PC-9 (cell line): ENCODE measurements at regions not wholly inside any gene's neighbourhood (a gene's known extent, or its start where the extent isn't known, plus 50 kb on each side); places are given as distances from the start of the nearest gene placed in this dataset.

Experiments used
- BruUV-seq: library from RNA; stranded (reverse); fragments of 400-500 nt; replicated peaks from 2 replicates; lab custom pipeline; 2021; lab: Mats Ljungman, UMichigan
- CTCF ChIA-PET: fragments of 300-600 bp; sonication (Branson Sonifier 250); formaldehyde crosslinking; loops from one replicate; lab custom pipeline; 2022; ENCODE audit warnings: antibody characterized with exemption; lab: Charles Lee
- POLR2A ChIA-PET: fragments of 300-600 bp; sonication (Branson Sonifier 250); formaldehyde crosslinking; loops from one replicate; lab custom pipeline; 2022; ENCODE audit warnings: antibody characterized with exemption; ENCODE audit not compliant: unreplicated experiment; lab: Charles Lee
- DNase-seq, 2 experiments: peaks; one replicate each; pipeline versions ENCODE4 v3.0.0 to v3.0.0-alpha.2; 2015 to 2022; ENCODE audit warnings: mixed read lengths in 1 of 2
- H2AFZ ChIP-seq: fragments of 200-600 bp; sonication (generic); 2 replicates; pipeline ENCODE4 v1.8.1; 2017; ENCODE audit warnings: antibody characterized with exemption
- H3F3A ChIP-seq: fragments of 200-600 bp; sonication (generic); 2 replicates; pipeline ENCODE4 v1.8.1; 2017; ENCODE audit warnings: antibody characterized with exemption, mild to moderate bottlenecking, low read depth; ENCODE audit not compliant: insufficient read depth
- H3K27ac ChIP-seq: fragments of 200-600 bp; sonication (generic); 2 replicates; pipeline ENCODE4 v1.6.1; 2016; ENCODE audit warnings: mixed run types
- H3K27me3 ChIP-seq: fragments of 200-600 bp; sonication (generic); 2 replicates; pipeline ENCODE4 v1.6.1; 2016; ENCODE audit warnings: low read depth, mixed run types; ENCODE audit not compliant: insufficient read depth
- H3K36me3 ChIP-seq: fragments of 200-600 bp; sonication (generic); 2 replicates; pipeline ENCODE4 v1.6.1; 2016; ENCODE audit warnings: low read depth, mixed run types
- H3K4me1 ChIP-seq: fragments of 200-600 bp; sonication (generic); replicated peaks from 2 replicates; pipeline ENCODE4 v1.6.1; 2016; ENCODE audit warnings: mixed run types; ENCODE audit not compliant: insufficient read depth
- H3K4me2 ChIP-seq: fragments of 200-600 bp; sonication (generic); 2 replicates; pipeline ENCODE4 v1.6.1; 2017; ENCODE audit warnings: mixed run types
- H3K4me3 ChIP-seq: fragments of 200-600 bp; sonication (generic); 2 replicates; pipeline ENCODE4 v1.6.1; 2016; ENCODE audit warnings: mixed run types
- H3K79me2 ChIP-seq: fragments of 200-600 bp; sonication (generic); 2 replicates; pipeline ENCODE4 v1.6.1; 2017; ENCODE audit warnings: low read depth, mixed run types
- H3K9me2 ChIP-seq: fragments of 200-600 bp; sonication (generic); 2 replicates; pipeline ENCODE4 v1.8.1; 2017; ENCODE audit warnings: mild to moderate bottlenecking; ENCODE audit not compliant: insufficient read depth
- H3K9me3 ChIP-seq: fragments of 200-600 bp; sonication (generic); 2 replicates; pipeline ENCODE4 v1.8.1; 2016; ENCODE audit warnings: low read depth; ENCODE audit not compliant: insufficient read depth
- H4K20me1 ChIP-seq: fragments of 200-600 bp; sonication (generic); 2 replicates; pipeline ENCODE4 v1.8.1; 2017; ENCODE audit not compliant: insufficient read depth
- EZH2 ChIP-seq: fragments of 200-600 bp; sonication (generic); IDR thresholded peaks from 2 replicates; pipeline ENCODE4 v1.8.0; 2017; ENCODE audit warnings: antibody characterized with exemption, low read depth
- intact Hi-C: fragments of 100-400 bp; cut with micrococcal nuclease; formaldehyde crosslinking; loops from one replicate; pipeline ENCODE4 v1.10.0; 2022; ENCODE audit not compliant: unreplicated experiment
- TF ChIP-seq, protein P1 (sequence below): fragments of 200-600 bp; sonication (generic); conservative IDR thresholded peaks from 2 replicates; pipeline ENCODE4 v1.6.1; 2017; ENCODE audit warnings: mixed run types, antibody characterized with exemption, mild to moderate bottlenecking, moderate library complexity

- Histone ChIP-seq H3K27ac (no peak overlapping the region), H3K36me3 (no peaks in the 10 kb centered on the region), H3K27me3 (no peaks in the 10 kb centered on the region), H3K9me3 (no peaks in the 10 kb centered on the region), H3K9me2 (no peaks in the 10 kb centered on the region), H3K4me2 (no peak overlapping the region), H4K20me1 (no peaks in the 10 kb centered on the region), H3K4me1 (no peaks in the 10 kb centered on the region), H3K79me2 (no peaks in the 10 kb centered on the region), H3K4me3 (no peak overlapping the region), H3F3A (no peaks in the 10 kb centered on the region), H2AFZ (no peak overlapping the region)
- BruUV-seq = no TSS peak
- intact Hi-C loops = no loop called here
- no peak for DNase-seq
- TF ChIP-seq EZH2 = no peak
- TF ChIP-seq, protein P1, sequence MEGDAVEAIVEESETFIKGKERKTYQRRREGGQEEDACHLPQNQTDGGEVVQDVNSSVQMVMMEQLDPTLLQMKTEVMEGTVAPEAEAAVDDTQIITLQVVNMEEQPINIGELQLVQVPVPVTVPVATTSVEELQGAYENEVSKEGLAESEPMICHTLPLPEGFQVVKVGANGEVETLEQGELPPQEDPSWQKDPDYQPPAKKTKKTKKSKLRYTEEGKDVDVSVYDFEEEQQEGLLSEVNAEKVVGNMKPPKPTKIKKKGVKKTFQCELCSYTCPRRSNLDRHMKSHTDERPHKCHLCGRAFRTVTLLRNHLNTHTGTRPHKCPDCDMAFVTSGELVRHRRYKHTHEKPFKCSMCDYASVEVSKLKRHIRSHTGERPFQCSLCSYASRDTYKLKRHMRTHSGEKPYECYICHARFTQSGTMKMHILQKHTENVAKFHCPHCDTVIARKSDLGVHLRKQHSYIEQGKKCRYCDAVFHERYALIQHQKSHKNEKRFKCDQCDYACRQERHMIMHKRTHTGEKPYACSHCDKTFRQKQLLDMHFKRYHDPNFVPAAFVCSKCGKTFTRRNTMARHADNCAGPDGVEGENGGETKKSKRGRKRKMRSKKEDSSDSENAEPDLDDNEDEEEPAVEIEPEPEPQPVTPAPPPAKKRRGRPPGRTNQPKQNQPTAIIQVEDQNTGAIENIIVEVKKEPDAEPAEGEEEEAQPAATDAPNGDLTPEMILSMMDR = no peak
- POLR2A ChIA-PET = no interaction called here
- CTCF ChIA-PET = no interaction called here
These were observed 230.3 kb upstream of the PRICKLE1 start for GRCh38 chr12:42819846-42820245.

GRCh38 chr12:42815068-42815467 lies 225.5 kb upstream of the PRICKLE1 start:
- TF ChIP-seq, protein P1 = no peak
- Histone ChIP-seq H3K79me2 (no peaks in the 10 kb centered on the region), H3K36me3 (no peaks in the 10 kb centered on the region), H3K9me3 (no peaks in the 10 kb centered on the region), H3F3A (no peaks in the 10 kb centered on the region), H3K4me3 (no peak overlapping the region), H2AFZ (no peak overlapping the region; the same call in 1 of the 2 replicates), H3K9me2 (no peaks in the 10 kb centered on the region), H3K4me2 (no peak overlapping the region), H4K20me1 (no peaks in the 10 kb centered on the region), H3K27ac (no peak overlapping the region), H3K27me3 (no peaks in the 10 kb centered on the region), H3K4me1 (no peaks in the 10 kb centered on the region)
- intact Hi-C loops = no loop called here
- BruUV-seq = no TSS peak
- DNase-seq = no peak
- ChIA-PET CTCF (no interaction called here), POLR2A (no interaction called here)

GRCh38 chr12:42812871-42813270 lies 223.3 kb upstream of the PRICKLE1 start:
- intact Hi-C loops = no loop called here
- no peaks in the 10 kb centered on the region for H3K9me2 ChIP-seq
- no peaks in the 10 kb centered on the region for H3F3A ChIP-seq
- BruUV-seq = no TSS peak
- TF ChIP-seq, protein P1 = no peak
- no peak for TF ChIP-seq EZH2
- H3K27me3 ChIP-seq = no peaks in the 10 kb centered on the region
- H3K4me1 ChIP-seq = no peaks in the 10 kb centered on the region
- no peak overlapping the region for H3K4me3 ChIP-seq
- ChIA-PET CTCF (no interaction called here), POLR2A (no interaction called here)
- no peaks in the 10 kb centered on the region for H4K20me1 ChIP-seq
- H2AFZ ChIP-seq = no peak overlapping the region
- no peaks in the 10 kb centered on the region for H3K9me3 ChIP-seq
- H3K4me2 ChIP-seq = no peak overlapping the region
- H3K27ac ChIP-seq = no peak overlapping the region
- no peak for DNase-seq
- no peaks in the 10 kb centered on the region for H3K79me2 ChIP-seq
- H3K36me3 ChIP-seq = no peaks in the 10 kb centered on the region
